Activated B cell treated with CpG ODN at 0.5 μM for 24 hours (primary cell): ENCODE measurements at regions not wholly inside any gene's neighbourhood (a gene's known extent, or its start where the extent isn't known, plus 50 kb on each side); places are given as distances from the start of the nearest gene placed in this dataset.

ENCODE experiments used
- ATAC-seq: fragments of 200-7000 bp; cut with Tn5 transposase; one replicate; pipeline ENCODE4 v1.10.0; 2021; ENCODE audit warnings: low read depth, mild to moderate bottlenecking, moderate library complexity
- CTCF ChIA-PET: fragments of 350-600 bp; sonication (Branson Sonifier 250); formaldehyde crosslinking; loops from one replicate; lab custom pipeline; 2021; ENCODE audit warnings: antibody characterized with exemption; lab: Charles Lee
- POLR2A ChIA-PET: fragments of 350-600 bp; sonication (Branson Sonifier 250); formaldehyde crosslinking; loops from one replicate; lab custom pipeline; 2021; ENCODE audit warnings: antibody characterized with exemption; lab: Charles Lee
- DNase-seq: peaks from one replicate; pipeline ENCODE4 v3.0.0; 2022
- H3K27ac Mint-ChIP-seq: one replicate; pipeline ENCODE4 v1.8.0; 2020; ENCODE audit warnings: mixed read lengths
- H3K27me3 Mint-ChIP-seq: one replicate; pipeline ENCODE4 v1.8.0; 2021; ENCODE audit warnings: mixed read lengths
- H3K36me3 Mint-ChIP-seq: one replicate; pipeline ENCODE4 v1.8.0; 2021; ENCODE audit warnings: low read depth, mixed read lengths
- H3K4me1 Mint-ChIP-seq: one replicate; pipeline ENCODE4 v1.8.0; 2021; ENCODE audit warnings: mixed read lengths
- H3K4me3 Mint-ChIP-seq: one replicate; pipeline ENCODE4 v1.8.0; 2020; ENCODE audit warnings: mild to moderate bottlenecking, mixed read lengths
- H3K9me3 Mint-ChIP-seq: one replicate; pipeline ENCODE4 v1.8.0; 2020; ENCODE audit warnings: mixed read lengths
- CTCF ChIP-seq: fragments of 200-600 bp; IDR thresholded peaks from one replicate; pipeline ENCODE4 v1.8.0; 2022; ENCODE audit warnings: antibody characterized with exemption, mild to moderate bottlenecking
- intact Hi-C: fragments of 100-400 bp; cut with micrococcal nuclease; formaldehyde crosslinking; loops from one replicate; pipeline ENCODE4 v1.15.1; 2024

DNA sequence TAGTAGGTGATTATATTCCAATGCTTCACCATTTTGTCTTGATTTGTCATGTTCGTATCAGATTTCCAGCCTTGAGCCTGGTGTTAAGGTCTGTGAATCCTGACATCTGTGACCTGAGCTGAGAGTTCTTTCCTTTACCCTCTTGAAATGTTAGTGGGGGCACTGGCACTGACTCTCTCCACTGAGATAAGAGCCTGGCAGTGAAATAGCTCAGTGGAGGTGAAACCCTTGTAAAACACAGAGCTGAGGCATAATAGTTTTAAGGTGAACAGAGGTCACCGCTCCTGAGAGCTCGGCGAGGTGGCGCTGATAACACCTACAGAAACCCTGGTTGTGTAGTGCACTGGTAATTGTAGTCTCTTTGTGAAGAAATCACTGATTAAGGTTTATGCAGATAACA is 748.2 kb downstream of the DIAPH3 start:
- ChIA-PET CTCF (no interaction called here), POLR2A (no interaction called here)
- Mint-ChIP-seq H3K27me3 (no peaks in the 10 kb centered on the region), H3K4me3 (no peak overlapping the region), H3K36me3 (no peaks in the 10 kb centered on the region), H3K9me3 (peaks cover 2% of the 10 kb centered on the region), H3K27ac (no peak overlapping the region), H3K4me1 (no peaks in the 10 kb centered on the region)
- no peak for ATAC-seq
- TF ChIP-seq CTCF = no peak
- intact Hi-C loops = no loop called here
- DNase-seq = no peak

DNA sequence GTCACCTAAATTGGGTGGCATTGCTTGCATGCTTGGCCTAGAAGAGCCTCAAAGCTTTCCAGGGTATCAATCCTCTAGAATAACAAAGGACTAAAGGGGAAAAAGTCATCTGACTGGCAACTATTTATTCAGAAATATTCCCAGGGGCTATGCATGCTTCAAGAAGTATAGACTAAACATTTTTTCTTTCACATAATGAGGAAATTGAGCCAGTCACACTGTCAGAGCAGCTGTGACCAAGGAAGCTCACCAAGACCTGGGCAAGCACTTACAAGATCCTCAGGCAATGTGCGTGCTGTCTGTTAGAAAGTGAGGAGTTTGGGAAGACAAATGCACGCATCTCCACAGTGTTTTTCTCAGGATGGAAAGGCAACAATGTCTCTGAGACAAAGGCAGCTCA is 747.2 kb downstream of the DIAPH3 start:
- Mint-ChIP-seq H3K27me3 (no peaks in the 10 kb centered on the region), H3K9me3 (peaks cover 2% of the 10 kb centered on the region), H3K27ac (no peak overlapping the region), H3K4me3 (no peak overlapping the region), H3K36me3 (no peaks in the 10 kb centered on the region), H3K4me1 (no peaks in the 10 kb centered on the region)
- ChIA-PET CTCF (no interaction called here), POLR2A (no interaction called here)
- intact Hi-C loops = no loop called here
- ATAC-seq = no peak
- no peak for DNase-seq
- TF ChIP-seq CTCF = no peak

DNA sequence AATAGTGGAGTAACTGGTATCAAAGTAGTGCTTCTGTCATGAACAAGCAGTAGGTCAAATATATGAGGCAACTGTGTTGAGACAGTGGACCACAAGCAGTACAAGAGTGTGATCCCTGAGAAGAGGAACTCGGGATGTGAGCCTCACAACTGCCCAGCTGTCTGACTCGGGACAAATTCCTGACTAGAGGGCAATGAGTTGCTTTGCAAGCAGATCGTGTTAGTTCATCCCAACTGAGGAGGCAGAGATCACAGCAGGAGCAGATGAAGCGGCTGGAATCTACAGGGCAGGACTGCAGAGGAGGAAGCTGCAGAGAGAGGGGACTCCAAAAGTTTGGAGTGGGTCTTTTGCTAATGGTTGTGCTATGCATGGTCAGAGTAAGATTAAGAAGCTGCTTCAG is 741.1 kb downstream of the DIAPH3 start:
- peaks cover 9% of the 10 kb centered on the region for H3K9me3 Mint-ChIP-seq
- intact Hi-C loops = no loop called here
- H3K4me3 Mint-ChIP-seq = no peak overlapping the region
- POLR2A ChIA-PET = no interaction called here
- H3K27ac Mint-ChIP-seq = no peak overlapping the region
- no peaks in the 10 kb centered on the region for H3K27me3 Mint-ChIP-seq
- no peak for ATAC-seq
- no peak for TF ChIP-seq CTCF
- CTCF ChIA-PET = no interaction called here
- H3K36me3 Mint-ChIP-seq = no peaks in the 10 kb centered on the region
- no peak for DNase-seq
- no peaks in the 10 kb centered on the region for H3K4me1 Mint-ChIP-seq

DNA sequence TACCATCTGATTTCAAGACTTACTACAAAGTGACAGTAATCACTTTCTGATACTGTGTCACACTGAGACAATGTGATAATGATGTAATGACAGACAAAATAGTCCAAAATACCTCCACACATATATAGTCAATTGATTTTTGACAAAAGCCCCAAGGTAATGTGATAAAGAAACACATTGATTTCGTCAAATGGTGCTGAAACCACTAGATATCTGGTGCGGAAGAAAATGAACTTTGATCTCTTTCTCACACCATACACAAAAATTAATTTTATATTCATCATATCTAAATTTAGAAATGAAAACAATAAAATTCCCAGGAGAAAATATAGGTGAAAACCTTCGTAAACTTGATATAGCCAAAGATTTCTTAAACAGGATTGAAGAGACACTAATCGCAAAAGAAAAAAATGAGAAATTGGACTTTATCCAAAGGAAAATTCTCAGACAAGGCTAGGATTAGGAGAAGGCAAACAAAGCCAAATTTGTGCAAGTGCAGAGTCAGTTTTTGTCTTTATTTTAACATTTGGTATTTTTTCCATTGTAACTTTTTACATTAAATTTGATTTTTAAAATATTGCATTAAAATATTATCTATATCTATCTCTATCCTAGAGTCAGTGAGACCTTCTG is 739.9 kb downstream of the DIAPH3 start:
- intact Hi-C loops = no loop called here
- DNase-seq (no peak), ATAC-seq (no peak)
- H3K27ac Mint-ChIP-seq = no peak overlapping the region
- H3K4me3 Mint-ChIP-seq = no peak overlapping the region
- no peak for TF ChIP-seq CTCF
- peaks cover 17% of the 10 kb centered on the region for H3K9me3 Mint-ChIP-seq
- H3K36me3 Mint-ChIP-seq = no peaks in the 10 kb centered on the region
- ChIA-PET POLR2A (no interaction called here), CTCF (no interaction called here)
- H3K4me1 Mint-ChIP-seq = no peaks in the 10 kb centered on the region
- no peaks in the 10 kb centered on the region for H3K27me3 Mint-ChIP-seq

DNA sequence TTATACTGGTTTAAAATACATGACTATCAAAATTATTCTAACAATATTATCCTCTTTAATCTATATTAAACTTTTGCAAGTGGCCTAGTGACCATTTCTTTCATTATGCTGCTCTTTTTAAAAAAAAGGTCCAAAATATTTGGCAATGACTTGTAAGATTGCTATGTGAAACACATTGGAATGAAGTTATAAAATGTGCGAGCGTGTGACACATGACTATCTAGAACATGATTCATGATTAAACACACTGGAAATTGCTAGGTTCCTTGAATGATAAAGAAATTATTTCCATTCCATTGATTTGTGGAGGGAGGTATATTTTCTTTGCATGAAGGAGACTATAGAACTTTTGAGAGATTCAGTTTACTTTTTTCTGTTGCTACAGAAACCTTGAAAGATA is 739.1 kb downstream of the DIAPH3 start:
- peaks cover 19% of the 10 kb centered on the region for H3K9me3 Mint-ChIP-seq
- CTCF ChIA-PET = no interaction called here
- TF ChIP-seq CTCF = no peak
- intact Hi-C loops = no loop called here
- no peaks in the 10 kb centered on the region for H3K36me3 Mint-ChIP-seq
- H3K27me3 Mint-ChIP-seq = no peaks in the 10 kb centered on the region
- no peak overlapping the region for H3K27ac Mint-ChIP-seq
- no peak for DNase-seq
- POLR2A ChIA-PET = no interaction called here
- H3K4me3 Mint-ChIP-seq = no peak overlapping the region
- H3K4me1 Mint-ChIP-seq = no peaks in the 10 kb centered on the region
- no peak for ATAC-seq
